ENCODE measurements at regions not wholly inside any gene's neighbourhood (a gene's known extent, or its start where the extent isn't known, plus 50 kb on each side); places are given as distances from the start of the nearest gene placed in this dataset.

DNA sequence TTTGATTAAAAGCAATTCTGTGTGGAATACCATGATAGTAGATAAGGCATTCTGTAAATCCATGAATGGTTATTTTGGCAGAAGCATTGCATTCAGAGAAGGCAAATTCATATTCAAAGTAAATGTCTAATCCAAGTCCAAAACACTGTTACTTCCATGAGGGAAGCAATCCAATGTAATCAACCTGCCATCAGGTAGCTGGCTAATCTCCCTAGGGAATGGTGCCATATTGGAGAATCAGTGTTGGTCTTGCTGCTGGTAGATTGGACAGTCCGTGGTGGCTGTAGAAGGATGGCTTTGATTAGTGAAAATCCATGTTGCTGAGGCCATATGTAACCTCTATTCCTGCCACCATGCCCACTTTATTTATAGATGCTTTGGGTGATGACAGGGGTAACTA lies 72.1 kb upstream of the TNIK start:
- no peak overlapping the region for H3K27ac ChIP-seq (ENCODE audit: extremely low read length, insufficient read depth, low read length)
- ATAC-seq = no peak
- CTCF ChIA-PET (ENCODE audit: low intra/inter-chr PET ratio, low total read pairs) = no interaction called here
- no peak overlapping the region for H3K9ac ChIP-seq (ENCODE audit: insufficient read depth, low read depth, low read length)
- 9% methylated on average over 1 of the region's 1 CpG for WGBS (ENCODE audit: low lambda C conversion rate)
- POLR2A ChIA-PET = no interaction called here
- TF ChIP-seq ZNF629 (CRISPR knock-in tag; conservative IDR thresholded peaks at IDR 0.05) = no peak
- TF ChIP-seq FOXJ3 (CRISPR knock-in tag; IDR thresholded peaks at IDR 0.05; ENCODE audit: borderline replicate concordance) = no peak
- TF ChIP-seq PAF1 (CRISPR knock-in tag; IDR thresholded peaks at IDR 0.05) = no peak
- TF ChIP-seq ZNF816 (CRISPR knock-in tag; IDR thresholded peaks at IDR 0.05; ENCODE audit: borderline replicate concordance) = no peak
- TF ChIP-seq ZNF432 (CRISPR knock-in tag; IDR thresholded peaks at IDR 0.05; ENCODE audit: borderline replicate concordance) = no peak
- TF ChIP-seq, protein P1, sequence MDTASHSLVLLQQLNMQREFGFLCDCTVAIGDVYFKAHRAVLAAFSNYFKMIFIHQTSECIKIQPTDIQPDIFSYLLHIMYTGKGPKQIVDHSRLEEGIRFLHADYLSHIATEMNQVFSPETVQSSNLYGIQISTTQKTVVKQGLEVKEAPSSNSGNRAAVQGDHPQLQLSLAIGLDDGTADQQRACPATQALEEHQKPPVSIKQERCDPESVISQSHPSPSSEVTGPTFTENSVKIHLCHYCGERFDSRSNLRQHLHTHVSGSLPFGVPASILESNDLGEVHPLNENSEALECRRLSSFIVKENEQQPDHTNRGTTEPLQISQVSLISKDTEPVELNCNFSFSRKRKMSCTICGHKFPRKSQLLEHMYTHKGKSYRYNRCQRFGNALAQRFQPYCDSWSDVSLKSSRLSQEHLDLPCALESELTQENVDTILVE (CRISPR knock-in tag; IDR thresholded peaks at IDR 0.05) = no peak
- H4K20me1 ChIP-seq (ENCODE audit: insufficient read depth, low read length) = no peaks in the 10 kb centered on the region
- H3K4me3 ChIP-seq (replicated peaks in 1 of 3; ENCODE audit: insufficient read depth in 1 of 3, low read depth in 2 of 3, low read length in 3 of 3) = no peak overlapping the region
- DNase-seq (ENCODE audit: low spot score) = no peak
- no peak overlapping the region for H3K4me2 ChIP-seq (ENCODE audit: low read depth, low read length)
- no peaks in the 10 kb centered on the region for H3K27me3 ChIP-seq (ENCODE audit: control insufficient read depth in 1 of 2, insufficient read depth in 2 of 2, low read length in 2 of 2)
- H3K4me1 ChIP-seq (ENCODE audit: insufficient read depth, low read length) = no peaks in the 10 kb centered on the region
- H2AFZ ChIP-seq (ENCODE audit: low read length) = no peak overlapping the region
- H3K79me2 ChIP-seq (ENCODE audit: insufficient read depth, low read length) = no peaks in the 10 kb centered on the region
- intact Hi-C loops (cut with micrococcal nuclease; ENCODE audit: unreplicated experiment) = no loop called here
- BruUV-seq (replicated peaks) = no TSS peak
- H3K36me3 ChIP-seq (replicated peaks in 1 of 2; ENCODE audit: control insufficient read depth in 1 of 2, insufficient read depth in 2 of 2, low read length in 2 of 2) = no peaks in the 10 kb centered on the region
- H3K9me3 ChIP-seq (ENCODE audit: low read length) = no peaks in the 10 kb centered on the region
- FAIRE-seq = no peak
- in situ Hi-C loops (cut with HindIII; ENCODE audit: extremely low pct_ligation_motif_present, low pct_unique_long_range_greater_than_20kb) = no loop called here

DNA sequence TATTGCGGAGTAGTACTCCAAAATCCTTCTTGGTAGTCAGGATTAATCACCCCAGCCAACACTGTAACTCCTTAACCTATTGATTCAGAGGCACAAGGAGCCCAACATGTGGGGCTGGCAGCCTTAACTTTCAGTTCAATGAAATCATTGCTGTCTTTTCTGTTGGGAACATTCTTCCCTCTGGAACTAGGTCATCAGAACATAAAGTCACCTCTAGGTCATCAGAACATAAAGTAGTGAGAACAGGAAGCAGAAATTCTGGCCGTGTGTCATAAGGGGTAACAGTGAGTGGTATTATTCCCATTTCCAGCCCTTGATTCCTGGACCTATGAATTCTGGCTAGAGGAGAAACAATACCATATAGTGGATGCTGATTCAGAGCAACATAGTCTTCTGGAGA lies 71.5 kb upstream of the TNIK start:
- Histone ChIP-seq H3K9ac (ENCODE audit: insufficient read depth, low read depth, low read length) (no peak overlapping the region), H3K36me3 (replicated peaks in 1 of 2; ENCODE audit: control insufficient read depth in 1 of 2, insufficient read depth in 2 of 2, low read length in 2 of 2) (no peaks in the 10 kb centered on the region), H3K27ac (ENCODE audit: extremely low read length, insufficient read depth, low read length) (no peak overlapping the region), H3K4me3 (replicated peaks in 1 of 3; ENCODE audit: insufficient read depth in 1 of 3, low read depth in 2 of 3, low read length in 3 of 3) (no peak overlapping the region), H2AFZ (ENCODE audit: low read length) (no peak overlapping the region), H3K4me1 (ENCODE audit: insufficient read depth, low read length) (peaks cover 3% of the 10 kb centered on the region; the same call in 1 of the 2 replicates), H3K9me3 (ENCODE audit: low read length) (no peaks in the 10 kb centered on the region), H4K20me1 (ENCODE audit: insufficient read depth, low read length) (no peaks in the 10 kb centered on the region), H3K4me2 (ENCODE audit: low read depth, low read length) (no peak overlapping the region), H3K27me3 (ENCODE audit: control insufficient read depth in 1 of 2, insufficient read depth in 2 of 2, low read length in 2 of 2) (no peaks in the 10 kb centered on the region), H3K79me2 (ENCODE audit: insufficient read depth, low read length) (no peaks in the 10 kb centered on the region)
- FAIRE-seq = no peak
- no peak for ATAC-seq
- ChIA-PET CTCF (ENCODE audit: low intra/inter-chr PET ratio, low total read pairs) (no interaction called here), POLR2A (no interaction called here)
- no TSS peak for BruUV-seq (replicated peaks)
- in situ Hi-C loops (cut with HindIII; ENCODE audit: extremely low pct_ligation_motif_present, low pct_unique_long_range_greater_than_20kb) (no loop called here), intact Hi-C loops (cut with micrococcal nuclease; ENCODE audit: unreplicated experiment) (no loop called here)
- WGBS (ENCODE audit: low lambda C conversion rate) = 28% methylated on average over 2 of the region's 2 CpGs
- no peak for DNase-seq (ENCODE audit: low spot score)
- TF ChIP-seq BHLHE40 (IDR thresholded peaks at IDR 0.05; ENCODE audit: low read length) = no peak
- TF ChIP-seq HMGA1 (CRISPR knock-in tag; conservative IDR thresholded peaks at IDR 0.05) = no peak
- TF ChIP-seq, protein P2, sequence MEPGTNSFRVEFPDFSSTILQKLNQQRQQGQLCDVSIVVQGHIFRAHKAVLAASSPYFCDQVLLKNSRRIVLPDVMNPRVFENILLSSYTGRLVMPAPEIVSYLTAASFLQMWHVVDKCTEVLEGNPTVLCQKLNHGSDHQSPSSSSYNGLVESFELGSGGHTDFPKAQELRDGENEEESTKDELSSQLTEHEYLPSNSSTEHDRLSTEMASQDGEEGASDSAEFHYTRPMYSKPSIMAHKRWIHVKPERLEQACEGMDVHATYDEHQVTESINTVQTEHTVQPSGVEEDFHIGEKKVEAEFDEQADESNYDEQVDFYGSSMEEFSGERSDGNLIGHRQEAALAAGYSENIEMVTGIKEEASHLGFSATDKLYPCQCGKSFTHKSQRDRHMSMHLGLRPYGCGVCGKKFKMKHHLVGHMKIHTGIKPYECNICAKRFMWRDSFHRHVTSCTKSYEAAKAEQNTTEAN (CRISPR knock-in tag; conservative IDR thresholded peaks at IDR 0.05) = no peak
- TF ChIP-seq PHF21A (CRISPR knock-in tag; IDR thresholded peaks at IDR 0.05) = no peak
- no peak for TF ChIP-seq TGIF2 (CRISPR knock-in tag; IDR thresholded peaks at IDR 0.05)
- no peak for TF ChIP-seq ZNF747 (CRISPR knock-in tag; IDR thresholded peaks at IDR 0.05; ENCODE audit: borderline replicate concordance)
- no peak for TF ChIP-seq HIVEP1 (CRISPR knock-in tag; IDR thresholded peaks at IDR 0.05)
- TF ChIP-seq KAT2B (IDR thresholded peaks at IDR 0.05; ENCODE audit: borderline replicate concordance, low read depth, low read length) = no peak
- no peak for TF ChIP-seq ZNF124 (CRISPR knock-in tag; IDR thresholded peaks at IDR 0.05)
- no peak for TF ChIP-seq NR2C2 (CRISPR knock-in tag; IDR thresholded peaks at IDR 0.05; ENCODE audit: borderline replicate concordance)
- TF ChIP-seq KMT2B (CRISPR knock-in tag; IDR thresholded peaks at IDR 0.05) = no peak
- no peak for TF ChIP-seq GFI1 (CRISPR knock-in tag; IDR thresholded peaks at IDR 0.05; ENCODE audit: borderline replicate concordance)
- no peak for TF ChIP-seq CENPX (CRISPR knock-in tag; IDR thresholded peaks at IDR 0.05)
- TF ChIP-seq, protein P3, sequence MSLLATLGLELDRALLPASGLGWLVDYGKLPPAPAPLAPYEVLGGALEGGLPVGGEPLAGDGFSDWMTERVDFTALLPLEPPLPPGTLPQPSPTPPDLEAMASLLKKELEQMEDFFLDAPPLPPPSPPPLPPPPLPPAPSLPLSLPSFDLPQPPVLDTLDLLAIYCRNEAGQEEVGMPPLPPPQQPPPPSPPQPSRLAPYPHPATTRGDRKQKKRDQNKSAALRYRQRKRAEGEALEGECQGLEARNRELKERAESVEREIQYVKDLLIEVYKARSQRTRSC (CRISPR knock-in tag; IDR thresholded peaks at IDR 0.05; ENCODE audit: low read depth) = no peak

Measured in HepG2 (cell line).